ENCODE measurements at regions not wholly inside any gene's neighbourhood (a gene's known extent, or its start where the extent isn't known, plus 50 kb on each side); places are given as distances from the start of the nearest gene placed in this dataset.
"Not testable (repeated sequence)": the region's sequence is repeated elsewhere in the genome, so short reads cannot be mapped to it uniquely, and the experiment has no call there.

DNA sequence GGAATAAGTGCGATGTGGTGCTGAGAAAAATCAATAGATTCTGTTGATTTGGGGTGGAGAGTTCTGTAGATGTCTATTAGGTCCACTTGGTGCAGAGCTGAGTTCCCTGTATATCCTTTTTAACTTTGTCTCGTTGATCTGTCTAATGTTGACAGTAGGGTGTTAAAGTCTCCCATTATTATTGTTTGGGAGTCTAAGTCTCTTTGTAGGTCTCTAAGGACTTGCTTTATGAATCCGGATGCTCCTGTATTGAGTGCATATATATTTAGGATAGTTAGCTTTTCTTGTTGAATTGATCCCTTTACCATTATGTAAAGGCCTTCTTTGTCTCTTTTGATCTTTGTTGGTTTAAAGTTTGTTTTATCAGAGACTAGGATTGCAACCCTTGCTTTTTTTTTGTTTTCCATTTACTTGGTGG, 170.8 kb upstream of the SLC38A2 start:
- TF ChIP-seq, protein P1, sequence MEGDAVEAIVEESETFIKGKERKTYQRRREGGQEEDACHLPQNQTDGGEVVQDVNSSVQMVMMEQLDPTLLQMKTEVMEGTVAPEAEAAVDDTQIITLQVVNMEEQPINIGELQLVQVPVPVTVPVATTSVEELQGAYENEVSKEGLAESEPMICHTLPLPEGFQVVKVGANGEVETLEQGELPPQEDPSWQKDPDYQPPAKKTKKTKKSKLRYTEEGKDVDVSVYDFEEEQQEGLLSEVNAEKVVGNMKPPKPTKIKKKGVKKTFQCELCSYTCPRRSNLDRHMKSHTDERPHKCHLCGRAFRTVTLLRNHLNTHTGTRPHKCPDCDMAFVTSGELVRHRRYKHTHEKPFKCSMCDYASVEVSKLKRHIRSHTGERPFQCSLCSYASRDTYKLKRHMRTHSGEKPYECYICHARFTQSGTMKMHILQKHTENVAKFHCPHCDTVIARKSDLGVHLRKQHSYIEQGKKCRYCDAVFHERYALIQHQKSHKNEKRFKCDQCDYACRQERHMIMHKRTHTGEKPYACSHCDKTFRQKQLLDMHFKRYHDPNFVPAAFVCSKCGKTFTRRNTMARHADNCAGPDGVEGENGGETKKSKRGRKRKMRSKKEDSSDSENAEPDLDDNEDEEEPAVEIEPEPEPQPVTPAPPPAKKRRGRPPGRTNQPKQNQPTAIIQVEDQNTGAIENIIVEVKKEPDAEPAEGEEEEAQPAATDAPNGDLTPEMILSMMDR (conservative IDR thresholded peaks at IDR 0.05; ENCODE audit: low read depth, low read length) = not testable (repeated sequence)
- TF ChIP-seq, protein P2, sequence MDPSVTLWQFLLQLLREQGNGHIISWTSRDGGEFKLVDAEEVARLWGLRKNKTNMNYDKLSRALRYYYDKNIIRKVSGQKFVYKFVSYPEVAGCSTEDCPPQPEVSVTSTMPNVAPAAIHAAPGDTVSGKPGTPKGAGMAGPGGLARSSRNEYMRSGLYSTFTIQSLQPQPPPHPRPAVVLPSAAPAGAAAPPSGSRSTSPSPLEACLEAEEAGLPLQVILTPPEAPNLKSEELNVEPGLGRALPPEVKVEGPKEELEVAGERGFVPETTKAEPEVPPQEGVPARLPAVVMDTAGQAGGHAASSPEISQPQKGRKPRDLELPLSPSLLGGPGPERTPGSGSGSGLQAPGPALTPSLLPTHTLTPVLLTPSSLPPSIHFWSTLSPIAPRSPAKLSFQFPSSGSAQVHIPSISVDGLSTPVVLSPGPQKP (IDR thresholded peaks at IDR 0.05; ENCODE audit: borderline replicate concordance, low read depth, low read length) = not testable (repeated sequence)
- not testable (repeated sequence) for TF ChIP-seq BHLHE40, POLR2A (IDR thresholded peaks at IDR 0.05; ENCODE audit: low read depth, low read length)

All from IMR-90 (cell line).